ELR (cell line): ENCODE measurements at regions not wholly inside any gene's neighbourhood (a gene's known extent, or its start where the extent isn't known, plus 50 kb on each side); places are given as distances from the start of the nearest gene placed in this dataset.
"Not testable (repeated sequence)": the region's sequence is repeated elsewhere in the genome, so short reads cannot be mapped to it uniquely, and the experiment has no call there.

Experiments used
- DNase-seq: peaks from one replicate; pipeline ENCODE4 v3.0.0-alpha.2; 2015; ENCODE audit warnings: low read depth

DNA sequence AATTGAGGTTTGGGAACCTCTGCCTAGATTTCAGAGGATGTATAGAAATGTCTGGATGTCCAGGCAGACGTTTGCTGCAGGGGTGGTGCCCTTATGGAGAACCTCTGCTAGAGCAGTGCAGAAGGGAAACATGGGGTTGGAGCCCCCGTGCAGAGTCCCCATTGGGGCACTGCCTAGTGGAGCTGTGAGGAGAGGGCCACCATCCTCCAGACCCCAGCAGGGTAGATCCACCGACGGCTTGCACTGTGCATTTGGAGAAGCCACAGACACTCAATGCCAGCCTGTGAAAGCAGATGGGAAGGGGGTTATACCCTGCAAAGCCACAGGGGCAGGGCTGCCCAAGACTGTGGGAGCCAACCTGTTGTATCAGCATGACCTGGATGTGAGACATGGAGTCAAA, 354.6 kb downstream of the ZNF326 start:
- DNase-seq: no peak

DNA sequence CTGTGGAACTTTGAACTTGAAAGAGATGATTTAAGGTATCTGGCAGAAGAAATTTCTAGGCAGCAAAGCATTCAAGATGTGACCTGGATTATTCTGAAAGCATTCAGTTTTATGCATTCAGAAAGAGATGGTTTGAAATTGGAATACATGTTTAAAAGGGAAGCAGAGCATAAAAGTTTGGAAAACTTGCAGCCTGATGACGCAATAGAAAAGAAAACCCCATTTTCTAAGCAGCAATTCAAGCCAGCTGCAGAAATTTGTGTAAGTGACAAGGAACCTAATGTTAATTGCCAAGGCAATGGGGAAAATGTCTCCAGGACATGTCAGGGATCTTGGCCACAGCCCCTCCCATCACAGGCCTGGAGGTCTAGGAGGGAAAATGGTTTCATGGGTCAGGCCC, 354.0 kb downstream of the ZNF326 start:
- DNase-seq: no peak

DNA sequence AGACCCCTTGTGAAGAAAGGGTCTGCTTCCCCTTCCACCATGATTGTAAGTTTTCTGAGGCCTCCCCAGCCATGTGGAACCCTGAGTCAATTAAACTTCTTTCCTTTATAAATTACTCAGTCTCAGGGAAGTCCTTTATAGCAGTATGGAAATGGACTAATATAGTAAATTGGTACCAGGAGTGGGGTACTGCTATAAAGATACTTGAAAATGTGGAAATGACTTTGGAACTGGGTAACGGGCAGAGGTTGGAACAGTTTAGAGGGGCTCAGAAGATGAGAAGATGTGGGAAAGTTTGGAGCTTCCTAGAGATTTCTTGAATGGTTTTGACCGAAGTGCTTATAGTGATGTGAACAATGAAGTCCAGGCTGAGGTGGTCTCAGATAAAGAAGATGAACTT, 353.5 kb downstream of the ZNF326 start:
- not testable (repeated sequence) for DNase-seq

DNA sequence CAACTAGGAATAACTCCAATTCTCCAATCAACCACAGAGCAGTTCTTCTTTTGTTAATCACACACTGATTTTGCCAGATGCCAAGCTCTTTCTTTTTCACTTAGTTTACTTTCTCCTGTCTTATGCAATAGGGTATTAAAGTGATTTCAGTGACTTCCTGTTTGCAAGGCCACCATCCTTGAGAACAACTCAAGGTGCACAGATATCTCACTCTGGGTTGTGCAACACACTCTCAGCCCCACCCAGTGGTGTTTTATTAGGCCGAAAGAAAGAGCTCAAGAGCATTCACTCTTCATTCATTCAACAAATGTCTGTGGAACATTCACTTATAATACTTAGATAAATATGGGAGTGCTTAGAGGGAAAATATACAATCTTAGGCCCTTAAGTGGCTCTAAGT, 352.5 kb downstream of the ZNF326 start:
- DNase-seq: no peak

DNA sequence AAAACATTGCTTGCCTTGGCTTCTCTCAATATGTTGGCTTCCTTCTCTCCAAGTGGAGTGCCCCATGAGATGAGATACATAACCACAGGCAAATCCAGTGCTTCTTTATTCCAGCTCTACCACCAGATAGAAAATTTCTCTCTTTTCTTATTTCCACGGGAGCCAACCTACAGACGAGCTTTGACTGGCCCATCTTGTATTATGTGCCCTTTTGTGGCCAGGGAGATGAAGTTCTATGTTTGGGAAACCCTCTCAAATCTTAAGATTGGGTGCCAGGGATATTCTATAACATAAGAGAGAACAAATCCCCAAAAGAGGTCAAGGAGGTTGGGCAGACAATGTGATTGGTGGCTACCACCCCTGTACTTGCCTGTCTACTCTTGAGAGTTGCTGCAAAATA, 351.8 kb downstream of the ZNF326 start:
- DNase-seq: no peak

DNA sequence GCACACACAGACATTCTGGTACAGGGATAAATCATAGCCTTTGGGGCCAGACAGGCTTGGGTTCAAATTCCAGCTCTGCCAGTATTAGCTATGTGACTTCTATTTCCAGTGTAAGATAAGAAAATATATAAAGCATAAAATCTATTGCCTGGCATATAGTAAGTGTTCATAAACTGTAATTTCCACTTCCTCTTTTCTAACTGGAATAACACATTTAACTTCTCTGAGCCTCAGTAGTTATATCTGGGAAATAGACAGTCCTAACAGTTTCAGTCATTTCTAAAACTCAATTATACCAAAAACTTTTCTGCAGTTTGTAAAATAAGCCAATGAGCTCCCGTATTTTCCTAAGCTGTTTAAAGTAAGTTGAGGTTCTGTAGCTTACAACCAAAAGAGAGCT, 351.4 kb downstream of the ZNF326 start:
- no peak for DNase-seq

DNA sequence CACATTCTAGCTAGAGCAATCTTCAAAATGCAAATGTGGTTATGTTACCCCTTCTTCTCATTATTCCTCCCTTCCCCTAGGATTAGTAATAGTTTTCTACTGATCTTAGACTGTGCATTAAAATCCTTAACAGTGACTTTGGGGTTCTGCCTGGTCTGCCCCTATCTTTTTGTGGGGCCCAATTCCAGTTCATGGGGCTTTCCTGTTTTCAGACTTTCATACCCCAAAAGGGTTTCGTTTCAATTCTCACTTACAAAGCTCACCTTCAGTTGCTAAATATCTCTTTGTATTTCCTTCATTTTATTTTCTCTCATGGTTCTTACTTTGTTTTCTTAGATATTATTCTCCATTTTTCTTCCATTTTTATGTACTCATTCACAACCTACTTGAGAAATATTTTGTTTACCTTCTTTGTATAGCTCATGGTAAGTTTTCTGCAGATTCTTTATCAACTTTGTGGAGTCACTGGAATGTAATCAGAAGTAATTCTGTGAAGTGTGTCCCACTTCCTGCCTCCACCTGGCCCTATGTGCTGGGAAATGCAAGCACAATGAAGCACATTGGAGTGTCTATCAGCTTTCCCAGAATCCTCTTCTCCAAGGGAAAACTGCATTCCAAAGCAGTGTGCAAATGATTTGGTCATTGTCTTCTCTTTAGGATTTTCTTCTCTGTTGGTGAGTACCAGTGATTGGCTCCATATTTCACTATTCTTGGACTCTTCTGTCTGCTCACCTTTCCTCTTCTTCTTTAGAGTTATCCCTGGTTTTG, 350.2 kb downstream of the ZNF326 start:
- DNase-seq: peak; percentile 10

DNA sequence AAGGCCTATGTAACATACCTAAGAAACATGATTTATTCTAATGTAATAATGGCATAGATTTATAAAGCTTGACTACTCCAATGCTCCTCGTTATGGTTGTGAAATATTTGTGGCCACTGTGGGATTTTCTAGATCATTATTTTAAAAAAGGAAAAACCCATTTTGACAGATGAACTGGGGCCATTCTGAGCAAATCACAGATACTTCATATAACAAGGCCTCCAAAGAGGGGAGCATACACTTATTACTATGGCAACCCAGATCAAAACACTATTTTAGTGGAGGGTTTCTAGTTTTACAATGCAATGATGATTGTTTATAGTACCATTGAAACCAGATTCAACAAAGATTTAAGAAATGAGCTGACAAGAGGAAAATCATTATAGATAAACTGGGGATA, 346.6 kb downstream of the ZNF326 start:
- DNase-seq: no peak

DNA sequence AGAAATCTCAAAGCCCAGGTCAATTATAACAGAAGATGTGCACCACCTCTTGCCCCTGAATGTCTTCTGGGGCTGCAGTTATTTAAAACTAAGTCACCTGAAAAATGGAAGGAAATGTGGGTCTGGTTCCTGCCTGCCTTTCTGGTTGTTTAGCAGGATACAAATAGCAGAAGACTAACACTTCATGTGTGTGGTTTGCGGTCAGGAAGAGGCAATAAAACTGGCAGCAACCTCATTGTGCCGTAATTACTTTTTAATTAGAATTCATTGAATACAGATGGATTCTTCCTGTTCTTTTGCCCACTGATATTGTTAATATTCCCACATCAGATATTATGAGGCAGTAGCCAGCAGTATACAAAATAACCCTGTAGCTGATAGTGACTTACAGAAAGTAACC, 345.7 kb downstream of the ZNF326 start:
- no peak for DNase-seq

DNA sequence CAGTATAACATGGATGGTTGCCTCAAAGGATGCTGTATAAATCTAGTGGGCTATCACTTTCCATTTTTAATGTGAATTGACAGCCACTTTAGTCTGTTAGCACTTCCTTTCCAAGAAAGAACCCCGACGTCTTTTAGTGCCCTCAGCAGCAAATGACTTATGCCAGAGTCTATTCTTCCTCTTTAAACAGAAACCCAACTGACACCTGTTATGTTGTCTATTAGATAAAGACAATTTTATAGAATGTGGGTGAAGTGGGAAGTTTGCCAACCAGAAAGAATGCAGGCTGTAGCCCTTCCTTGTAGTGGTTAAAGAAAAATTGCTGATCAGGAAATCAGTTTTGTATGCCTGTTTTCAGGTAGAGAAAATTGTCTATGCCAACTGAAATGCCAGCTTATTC, 344.9 kb downstream of the ZNF326 start:
- DNase-seq: no peak

DNA sequence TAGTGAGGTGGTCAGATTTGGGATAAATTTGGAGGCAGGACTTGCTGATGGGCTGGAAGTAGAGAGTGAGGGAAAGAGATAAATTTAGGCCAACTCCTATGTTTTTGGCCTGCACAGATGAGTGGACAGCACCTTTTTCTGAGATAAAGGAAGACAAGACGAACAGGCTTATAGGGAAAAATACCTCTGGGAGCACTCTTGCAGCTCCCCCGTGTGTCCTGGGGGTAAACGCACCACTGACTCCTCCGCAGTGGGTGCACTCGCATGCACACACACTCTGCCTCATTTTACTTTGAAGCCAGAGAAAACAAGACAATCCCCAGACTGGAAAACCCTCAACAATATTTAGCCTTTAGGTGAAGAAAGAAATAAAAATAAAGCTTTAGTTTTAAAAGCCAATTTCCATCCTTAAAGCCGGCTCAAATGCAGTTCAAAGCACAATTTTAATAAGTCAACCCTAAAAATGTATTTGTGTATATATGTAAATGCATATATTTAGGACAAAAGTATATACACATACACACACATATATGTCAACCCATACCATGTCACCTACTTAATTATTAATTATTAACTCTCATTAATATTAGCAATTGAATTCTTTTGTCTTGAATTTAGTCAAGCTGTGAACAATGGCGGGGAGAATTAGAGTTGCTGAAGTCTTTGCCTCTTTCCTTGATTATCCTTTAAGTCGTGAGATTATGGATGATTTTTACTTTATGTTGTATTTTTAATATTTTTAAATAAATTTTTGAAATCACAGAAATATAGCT, 341.8 kb downstream of the ZNF326 start:
- no peak for DNase-seq

DNA sequence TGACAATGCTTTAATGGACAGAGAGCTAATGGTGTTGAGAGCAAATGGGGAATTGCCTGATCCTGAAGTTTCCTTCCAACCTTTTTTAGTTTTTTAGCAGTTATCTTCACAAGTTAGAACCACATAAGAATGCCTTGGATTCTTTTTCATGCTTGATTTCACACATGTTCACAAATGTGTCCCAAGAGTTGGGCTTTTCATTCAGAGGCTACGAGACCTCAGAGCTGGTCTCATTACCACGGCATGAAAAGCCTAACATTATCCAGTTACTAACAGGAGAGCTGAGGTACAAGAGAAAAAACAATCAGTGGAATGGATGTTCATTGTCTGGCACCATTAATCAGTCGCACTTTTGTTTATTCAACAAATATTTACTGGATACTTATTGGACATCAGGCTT, 340.6 kb downstream of the ZNF326 start:
- DNase-seq: no peak

DNA sequence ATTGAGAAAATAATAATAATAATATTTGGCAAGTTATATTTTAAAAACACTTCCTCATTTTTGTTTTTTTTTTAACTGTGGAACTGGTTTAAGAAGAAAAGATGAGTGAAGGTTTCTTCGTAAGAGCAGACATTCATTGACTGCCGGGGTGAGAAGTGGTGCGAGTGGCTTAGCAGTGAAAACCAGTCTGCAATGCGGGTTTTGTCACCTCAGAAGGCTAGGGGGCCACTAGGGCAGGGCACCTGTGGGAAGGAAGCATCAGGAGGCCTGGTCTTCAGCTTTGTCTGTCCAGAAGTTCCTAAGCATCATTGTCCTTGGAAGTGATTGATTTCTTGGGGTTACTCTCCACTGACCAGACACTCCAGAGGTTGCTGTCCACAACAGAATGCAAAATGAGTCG, 339.2 kb downstream of the ZNF326 start:
- DNase-seq: no peak

DNA sequence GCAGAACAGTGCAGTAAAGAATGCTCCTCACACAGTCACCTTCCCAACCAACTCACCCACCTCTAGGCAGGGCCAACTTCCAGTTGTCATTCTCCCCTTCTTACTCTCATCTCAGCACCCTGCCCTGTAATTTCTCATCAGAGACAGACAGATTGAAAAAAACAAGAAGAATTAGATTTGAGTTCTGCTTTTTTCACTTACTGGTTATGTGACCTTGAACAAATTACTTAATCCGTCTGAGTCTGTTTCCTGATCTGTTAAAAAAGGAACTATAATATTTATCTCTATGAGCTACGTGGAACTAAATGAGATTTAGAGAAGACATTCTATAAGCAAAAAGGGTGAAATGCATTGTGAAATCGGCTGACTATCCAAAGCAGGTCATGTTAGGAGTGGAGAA, 330.3 kb downstream of the ZNF326 start:
- DNase-seq: no peak

DNA sequence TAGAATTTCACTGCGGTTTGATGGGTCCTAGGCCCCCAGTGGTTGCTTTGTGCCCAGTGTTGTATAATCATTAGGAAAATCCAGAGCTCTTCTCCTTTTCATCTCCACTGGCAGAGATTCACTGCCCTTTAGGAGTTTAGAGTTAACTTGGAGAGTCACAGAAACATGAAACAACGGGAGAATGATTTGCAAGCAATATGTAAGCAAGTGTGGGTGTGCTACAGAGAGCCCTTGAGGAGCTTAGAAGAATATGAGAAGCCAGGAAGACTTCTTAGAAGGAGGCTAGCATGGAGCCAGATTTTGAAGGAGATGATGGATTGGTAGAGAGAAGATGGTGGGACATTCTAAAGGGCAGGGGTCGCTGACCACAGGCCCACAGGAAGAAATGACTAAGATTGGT, 327.3 kb downstream of the ZNF326 start:
- no peak for DNase-seq

DNA sequence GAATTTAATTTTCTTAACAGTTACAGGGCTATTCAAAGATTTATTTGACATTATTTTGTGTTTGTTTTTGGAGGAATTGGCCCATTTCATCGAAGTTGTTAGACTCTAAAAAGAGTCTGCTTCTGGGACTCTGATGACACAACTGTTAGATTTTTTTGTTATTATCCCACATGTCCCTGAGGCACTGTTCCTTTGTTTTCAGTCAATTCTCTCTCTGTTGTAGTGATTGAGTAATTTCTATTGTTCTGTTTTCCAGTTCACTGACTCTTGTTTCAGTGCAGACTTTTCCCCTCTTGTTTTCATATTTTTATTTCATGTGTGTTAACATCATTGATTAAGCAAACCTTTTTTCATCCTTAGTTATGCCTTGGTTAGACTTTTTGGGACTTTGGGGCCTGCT, 325.0 kb downstream of the ZNF326 start:
- no peak for DNase-seq

DNA sequence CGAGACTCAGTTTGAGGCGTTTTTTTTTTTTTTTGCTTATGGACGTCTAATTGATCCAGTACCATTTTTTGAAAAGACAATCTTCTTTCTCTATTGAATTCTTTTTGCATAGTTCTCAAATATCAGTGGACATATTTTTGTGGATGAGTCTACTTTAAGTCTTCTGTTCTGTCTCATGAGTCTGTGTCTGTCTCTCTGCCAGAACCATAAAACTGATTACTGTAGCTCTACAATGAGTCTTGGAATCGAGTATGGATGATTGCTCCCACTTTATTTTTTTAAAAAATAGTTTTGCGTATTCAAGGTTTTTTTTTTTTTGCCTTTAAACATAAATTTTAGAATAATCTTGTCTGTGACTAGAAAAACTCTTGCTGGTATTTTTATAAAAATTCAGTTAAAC, 323.5 kb downstream of the ZNF326 start:
- DNase-seq: no peak

DNA sequence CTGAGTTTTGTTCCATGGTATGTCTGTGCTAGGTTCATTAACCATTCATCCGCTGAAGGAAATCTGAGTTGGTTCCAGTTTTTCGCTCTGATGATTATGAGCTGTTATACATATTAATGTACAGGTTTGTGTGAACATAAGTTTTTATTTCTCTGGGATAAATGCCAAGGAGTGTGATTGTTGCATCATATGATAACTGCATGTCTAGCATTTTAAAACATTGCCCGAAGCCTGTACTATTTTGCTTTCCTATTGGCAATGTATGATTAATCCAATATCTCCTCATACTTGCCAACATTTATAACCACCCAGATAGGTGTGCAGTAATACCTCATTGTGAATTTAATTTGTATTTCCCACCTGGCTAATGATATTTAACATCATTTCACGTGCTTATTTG, 322.7 kb downstream of the ZNF326 start:
- no peak for DNase-seq

DNA sequence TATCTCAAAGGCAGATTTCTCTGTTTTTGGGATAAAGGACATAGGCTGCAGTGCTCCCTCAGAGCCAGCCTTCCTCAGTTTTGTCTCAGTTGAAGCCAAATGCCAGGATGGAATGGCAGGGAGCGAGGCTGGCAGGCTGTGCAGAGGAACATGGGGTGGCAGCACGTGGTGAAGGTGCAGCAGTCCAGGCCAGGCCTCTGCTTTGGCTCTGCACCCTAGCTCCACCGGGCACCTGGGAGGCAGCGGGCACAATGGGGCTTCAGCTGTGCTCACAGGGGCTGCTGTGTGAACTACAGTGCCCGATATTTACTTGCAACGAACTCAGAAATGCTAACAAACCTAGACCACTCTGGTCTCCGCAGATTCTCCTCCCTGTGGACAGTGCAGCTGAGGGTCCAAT, 319.6 kb downstream of the ZNF326 start:
- no peak for DNase-seq

DNA sequence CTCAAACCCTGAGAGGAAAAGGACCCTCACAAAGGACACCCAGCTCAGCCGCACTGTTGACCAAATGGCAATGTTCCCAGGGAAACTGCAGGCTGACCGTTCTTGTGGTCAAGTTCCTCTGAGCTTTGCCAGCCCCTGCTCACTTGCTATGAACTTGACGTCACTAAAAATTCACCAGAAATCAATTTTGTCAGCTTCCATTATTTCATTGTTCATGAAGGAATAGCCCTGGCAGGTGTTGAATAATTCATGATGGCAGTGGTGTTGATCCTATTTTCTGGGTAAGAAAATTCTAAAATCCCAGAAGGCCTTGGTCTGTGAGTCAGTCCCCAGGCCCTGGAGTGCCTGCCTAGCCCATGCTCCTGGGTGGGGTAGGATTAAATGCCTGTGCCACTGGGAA, 318.9 kb downstream of the ZNF326 start:
- DNase-seq: no peak

DNA sequence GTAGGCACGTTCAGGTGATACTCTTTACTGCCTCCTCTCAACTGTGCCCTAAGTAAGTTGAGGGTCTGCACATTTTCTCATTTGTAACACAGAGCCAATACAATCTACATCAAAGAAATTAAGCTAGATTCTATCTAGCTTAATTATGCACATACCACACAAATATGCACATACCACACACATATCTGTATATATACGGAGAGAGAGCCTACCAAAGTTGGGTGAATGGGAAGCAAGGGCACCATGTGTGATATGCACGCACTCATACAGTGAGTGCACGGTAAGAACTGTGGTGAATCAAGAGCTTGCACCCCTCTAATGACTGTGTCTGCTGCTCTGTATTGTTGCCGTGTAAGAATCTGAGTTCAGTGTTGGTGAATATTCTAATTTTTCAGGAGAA, 314.9 kb downstream of the ZNF326 start:
- no peak for DNase-seq

DNA sequence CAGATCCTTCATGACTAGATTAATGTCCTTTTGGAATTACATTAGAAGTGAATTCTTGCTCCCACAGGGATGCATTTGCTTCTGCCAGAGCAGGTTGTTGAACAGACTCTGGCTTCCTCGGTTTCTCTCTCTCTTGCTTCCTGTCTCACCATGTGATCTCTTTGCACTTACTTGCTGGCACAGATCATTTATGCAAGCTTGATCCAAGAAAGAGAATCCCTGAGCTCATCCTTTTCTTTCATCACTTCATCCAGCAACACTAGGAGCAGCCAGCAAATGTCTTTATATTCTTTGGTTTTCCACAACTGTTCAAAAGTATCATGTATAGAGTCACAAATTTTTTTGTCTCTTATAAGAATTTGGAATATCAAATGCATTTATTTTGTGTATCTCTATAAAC, 313.5 kb downstream of the ZNF326 start:
- no peak for DNase-seq

DNA sequence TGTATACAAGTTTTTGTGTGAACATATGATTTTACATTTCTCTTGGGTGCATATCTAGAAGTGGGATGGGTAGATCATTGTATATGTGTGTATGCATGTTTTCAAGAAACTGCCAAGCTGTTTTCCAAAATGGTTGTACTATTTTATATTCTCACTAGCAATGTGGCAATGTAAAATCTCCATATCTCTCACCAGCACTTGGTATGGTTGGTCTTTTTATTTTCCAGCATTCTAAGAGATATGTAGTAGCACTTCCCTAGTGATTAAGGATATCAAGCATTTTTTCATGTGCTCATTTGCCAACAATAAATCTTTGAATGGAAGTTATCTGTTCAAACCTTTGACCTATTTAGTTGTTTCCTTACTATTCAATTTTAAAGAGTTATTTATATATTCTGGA, 310.7 kb downstream of the ZNF326 start:
- no peak for DNase-seq

DNA sequence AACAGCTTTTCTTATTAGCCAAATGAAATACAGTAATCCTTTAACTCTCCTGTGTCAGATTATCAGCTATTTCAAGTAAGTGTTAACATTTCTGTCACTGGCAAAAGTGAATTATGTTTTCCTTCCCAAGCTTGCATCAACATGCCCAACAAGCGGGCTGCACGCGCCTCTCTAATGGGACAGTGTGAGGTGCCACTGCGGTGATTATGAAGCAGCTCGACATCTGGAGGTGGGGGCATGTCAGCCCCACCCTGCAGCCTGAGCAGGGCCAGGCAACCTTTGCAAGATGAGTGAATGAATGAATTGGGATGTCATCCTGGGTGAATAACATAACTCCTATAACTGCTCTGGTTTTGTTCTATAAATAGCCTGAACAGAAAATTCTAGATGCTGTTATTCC, 301.4 kb downstream of the ZNF326 start:
- no peak for DNase-seq
